Adrenal gland (tissue), 5 donors: ENCODE measurements at regions not wholly inside any gene's neighbourhood (a gene's known extent, or its start where the extent isn't known, plus 50 kb on each side); places are given as distances from the start of the nearest gene placed in this dataset.
"Not testable (repeated sequence)": the region's sequence is repeated elsewhere in the genome, so short reads cannot be mapped to it uniquely, and the experiment has no call there.

Source experiments
- CTCF ChIP-seq, 6 experiments: fragments of 450-650 bp in 4 of 6; fragments of 200-600 bp in 2 of 6; sonication (generic) in 1 of 6; IDR thresholded peaks; 1 replicate in 5 of 6; 2 replicates in 1 of 6; pipeline versions ENCODE4 v1.5.1 to v1.8.0; 2016 to 2021; ENCODE audit warnings: antibody characterized with exemption in 6 of 6, mild to moderate bottlenecking in 2 of 6, moderate library complexity in 1 of 6
- POLR2A ChIP-seq, 2 donors: fragments of 450-650 bp; IDR thresholded peaks; one replicate each; pipeline ENCODE4 v1.6.1; 2017; ENCODE audit warnings: antibody characterized with exemption in 2 of 2, mild to moderate bottlenecking in 2 of 2, moderate library complexity in 1 of 2
- donor health status: DM: no; HTN: no; CAD: no.

- TF ChIP-seq CTCF, POLR2A (IDR thresholded peaks at IDR 0.05): not testable (repeated sequence)
Observed at GRCh38 chr12:58677833-58678232, 242.5 kb downstream of the LRIG3 start.
